HCT116 (cell line): ENCODE measurements at regions not wholly inside any gene's neighbourhood (a gene's known extent, or its start where the extent isn't known, plus 50 kb on each side); places are given as distances from the start of the nearest gene placed in this dataset.
"Not testable (repeated sequence)": the region's sequence is repeated elsewhere in the genome, so short reads cannot be mapped to it uniquely, and the experiment has no call there.

ENCODE experiments used
- ATAC-seq: fragments of 200-7000 bp; cut with Tn5 transposase; 2 replicates; pipeline ENCODE4 v1.9.1; 2020; ENCODE audit warnings: mild to moderate bottlenecking, moderate library complexity
- BruUV-seq: library from RNA; stranded (reverse); fragments of 400-500 nt; replicated peaks from 2 replicates; lab custom pipeline; 2021; lab: Mats Ljungman, UMichigan
- CTCF ChIA-PET: fragments of 300-600 bp; sonication (Branson Sonifier 250); formaldehyde crosslinking; loops from one replicate; lab custom pipeline; 2021; ENCODE audit warnings: antibody characterized with exemption; lab: Charles Lee
- POLR2A ChIA-PET: fragments of 300-600, 350-600 bp; sonication (Branson Sonifier 250); formaldehyde crosslinking; loops from one replicate; lab custom pipeline; 2021; ENCODE audit warnings: antibody characterized with exemption; lab: Charles Lee
- RAD21 ChIA-PET, 2 experiments: fragments of 300-600 bp; sonication (Branson Sonifier 250); formaldehyde crosslinking; loops; one replicate each; lab custom pipeline; 2023; ENCODE audit warnings: low total read pairs in 2 of 2; ENCODE audit not compliant: uncharacterized antibody in 2 of 2, unreplicated experiment in 2 of 2, low non-redundant PET in 1 of 2; lab: Charles Lee
- DNase-seq: peaks from one replicate; pipeline ENCODE4 v3.0.0-alpha.2; 2010; ENCODE audit warnings: low read depth, low spot score
- H2AFZ ChIP-seq: fragments of 200-600 bp; shearing (Covaris generic), sonication (generic); 2 replicates; pipeline ENCODE4 v1.6.1; 2017; ENCODE audit warnings: low read depth, mixed run types, mixed read lengths, antibody characterized with exemption, low read length; ENCODE audit not compliant: poor library complexity, severe bottlenecking
- H3K27ac ChIP-seq: 2 replicates; pipeline ENCODE4 v1.5.1; 2012; ENCODE audit warnings: low read depth, low read length
- H3K27me3 ChIP-seq: fragments of 200-600 bp; sonication (generic); 2 replicates; pipeline ENCODE4 v1.6.1; 2016; ENCODE audit warnings: mixed run types, low read length, mixed read lengths; ENCODE audit not compliant: insufficient read depth
- H3K36me3 ChIP-seq, 2 experiments: fragments of 200-500 bp in 1 of 2; fragments of 200-600 bp in 1 of 2; sonication (Bioruptor generic) in 1 of 2; sonication (generic) in 1 of 2; 2 replicates each; pipeline versions ENCODE4 v1.5.1 to v1.6.1; 2014 to 2016; ENCODE audit warnings: low read length in 2 of 2, inconsistent platforms in 1 of 2, mixed read lengths in 1 of 2, mixed run types in 1 of 2; ENCODE audit not compliant: insufficient read depth in 2 of 2, control insufficient read depth in 1 of 2
- H3K4me1 ChIP-seq, 2 experiments: fragments of 200-600 bp in 1 of 2; sonication (generic) in 1 of 2; 2 replicates each; pipeline versions ENCODE4 v1.5.1 to v1.6.1; 2012 to 2017; ENCODE audit warnings: low read length in 2 of 2, inconsistent platforms in 1 of 2, mild to moderate bottlenecking in 1 of 2, mixed read lengths in 1 of 2, mixed run types in 1 of 2, moderate library complexity in 1 of 2; ENCODE audit not compliant: insufficient read depth in 2 of 2, control insufficient read depth in 1 of 2
- H3K4me2 ChIP-seq: fragments of 200-600 bp; sonication (generic); 2 replicates; pipeline ENCODE4 v1.6.1; 2017; ENCODE audit warnings: mixed run types, low read length, mixed read lengths
- H3K4me3 ChIP-seq, 2 experiments: fragments of 200-600 bp in 1 of 2; sonication (generic) in 1 of 2; replicated peaks in 1 of 2; 2 replicates each; pipeline ENCODE4 v1.5.1; 2011 to 2016; ENCODE audit warnings: low read length in 2 of 2, control low read depth in 1 of 2, low read depth in 1 of 2, mild to moderate bottlenecking in 1 of 2, mixed read lengths in 1 of 2, mixed run types in 1 of 2
- H3K79me2 ChIP-seq: fragments of 200-600 bp; sonication (generic); 2 replicates; pipeline ENCODE4 v1.6.1; 2017; ENCODE audit warnings: mild to moderate bottlenecking, mixed run types, low read length, moderate library complexity, mixed read lengths; ENCODE audit not compliant: insufficient read depth
- H3K9ac ChIP-seq: fragments of 200-600 bp; sonication (generic); 2 replicates; pipeline ENCODE4 v1.6.1; 2016; ENCODE audit warnings: low read length, mixed read lengths
- H3K9me2 ChIP-seq: fragments of 200-600 bp; sonication (generic), shearing (Covaris generic); 2 replicates; pipeline ENCODE4 v1.6.1; 2017; ENCODE audit warnings: mixed run types, mild to moderate bottlenecking, moderate library complexity; ENCODE audit not compliant: insufficient read depth
- H3K9me3 ChIP-seq, 2 experiments: fragments of 200-500 bp in 1 of 2; fragments of 200-600 bp in 1 of 2; sonication (Bioruptor generic) in 1 of 2; sonication (generic) in 1 of 2; 2 replicates each; pipeline ENCODE4 v1.6.1; 2014 to 2017; ENCODE audit warnings: low read length in 2 of 2, mixed read lengths in 2 of 2, inconsistent platforms in 1 of 2, low read depth in 1 of 2, mild to moderate bottlenecking in 1 of 2, mixed run types in 1 of 2, moderate library complexity in 1 of 2; ENCODE audit not compliant: control insufficient read depth in 1 of 2, insufficient read depth in 1 of 2
- H4K20me1 ChIP-seq: fragments of 200-600 bp; sonication (generic), shearing (Covaris generic); 2 replicates; pipeline ENCODE4 v1.6.1; 2017; ENCODE audit warnings: mixed run types, mild to moderate bottlenecking, moderate library complexity; ENCODE audit not compliant: insufficient read depth
- CEBPB ChIP-seq: IDR thresholded peaks from 2 replicates; pipeline ENCODE4 v1.6.1; 2012; ENCODE audit warnings: low read depth
- CTCF ChIP-seq, 3 experiments: fragments of 200-600 bp in 1 of 3; sonication (generic) in 1 of 3; IDR thresholded peaks in 2 of 3; conservative IDR thresholded peaks in 1 of 3; 2 replicates each; pipeline ENCODE4 v1.5.1; 2012 to 2017; ENCODE audit warnings: low read depth in 2 of 3, low read length in 2 of 3, antibody characterized with exemption in 1 of 3, borderline replicate concordance in 1 of 3, control low read depth in 1 of 3, mild to moderate bottlenecking in 1 of 3, mixed read lengths in 1 of 3, mixed run types in 1 of 3, moderate library complexity in 1 of 3; ENCODE audit not compliant: insufficient read depth in 1 of 3
- FOSL1 ChIP-seq: IDR thresholded peaks from 2 replicates; pipeline ENCODE4 v1.6.1; 2012; ENCODE audit warnings: low read depth
- REST ChIP-seq: IDR thresholded peaks from 2 replicates; pipeline ENCODE4 v1.6.1; 2012; ENCODE audit warnings: low read depth
- TCF7L2 ChIP-seq: IDR thresholded peaks from 2 replicates; pipeline ENCODE4 v1.7.0; 2011; ENCODE audit warnings: borderline replicate concordance, inconsistent platforms; ENCODE audit not compliant: insufficient read depth, insufficient read length; ENCODE audit errors: extremely low read depth
- ZNF274 ChIP-seq: fragments of 200-500 bp; sonication (Bioruptor generic); IDR thresholded peaks from 2 replicates; pipeline ENCODE4 v1.6.1; 2014; ENCODE audit warnings: mild to moderate bottlenecking, low read depth, low read length, inconsistent platforms
- intact Hi-C: fragments of 100-400 bp; cut with micrococcal nuclease; formaldehyde crosslinking; loops from 2 replicates; pipeline ENCODE4 v1.10.0; 2022

- H3K9me3 ChIP-seq, H3K9me2 ChIP-seq, H4K20me1 ChIP-seq, H3K4me1 ChIP-seq, CTCF ChIA-PET, H3K4me2 ChIP-seq, H3K36me3 ChIP-seq, DNase-seq, H3K79me2 ChIP-seq, intact Hi-C loops, RAD21 ChIA-PET, H3K27ac ChIP-seq, POLR2A ChIA-PET, ATAC-seq, H2AFZ ChIP-seq, BruUV-seq, H3K4me3 ChIP-seq, H3K9ac ChIP-seq: not testable (repeated sequence)
- peaks cover 30% of the 10 kb centered on the region for H3K27me3 ChIP-seq
Observed at GRCh38 chr6:88406674-88407073, 240.5 kb upstream of the CNR1 start.

- Histone ChIP-seq H4K20me1 (no peaks in the 10 kb centered on the region), H3K9ac (no peak overlapping the region), H3K4me3 (no peak overlapping the region), H3K9me2 (no peaks in the 10 kb centered on the region), H3K4me2 (no peak overlapping the region), H3K9me3 (no peaks in the 10 kb centered on the region), H3K4me1 (no peaks in the 10 kb centered on the region), H3K36me3 (no peaks in the 10 kb centered on the region), H3K27ac (no peak overlapping the region), H3K27me3 (peaks cover 51% of the 10 kb centered on the region), H3K79me2 (no peaks in the 10 kb centered on the region)
- intact Hi-C loops: no loop called here
- ChIA-PET POLR2A (no interaction called here), RAD21 (no interaction called here), CTCF (no interaction called here)
- BruUV-seq: no TSS peak
- no peak for ATAC-seq
- no peak for TF ChIP-seq REST
- TF ChIP-seq CEBPB: no peak
- no peak for TF ChIP-seq CTCF (IDR thresholded peaks at IDR 0.05 in 2 of 3, conservative IDR thresholded peaks at IDR 0.05 in 1 of 3; ENCODE audit: borderline replicate concordance in 1 of 3, insufficient read depth in 1 of 3, low read depth in 2 of 3, low read length in 2 of 3)
- no peak for TF ChIP-seq FOSL1
- no peak for TF ChIP-seq TCF7L2
- TF ChIP-seq ZNF274: no peak
- TF ChIP-seq, all 23 proteins: peak for 0
- DNase-seq: no peak
- H2AFZ ChIP-seq: no peak overlapping the region
Observed at GRCh38 chr6:88403486-88403885, 237.3 kb upstream of the CNR1 start.
